ENCODE measurements at regions not wholly inside any gene's neighbourhood (a gene's known extent, or its start where the extent isn't known, plus 50 kb on each side); places are given as distances from the start of the nearest gene placed in this dataset.

- CTCF ChIA-PET: no interaction called here
- POLR2A ChIA-PET: no interaction called here
- Histone ChIP-seq H3K27ac (ENCODE audit: low read length) (no peak overlapping the region), H3K4me3 (ENCODE audit: low read depth in 2 of 2, low read length in 2 of 2) (no peak overlapping the region), H3K4me1 (ENCODE audit: control insufficient read depth, insufficient read depth, low read length) (no peaks in the 10 kb centered on the region), H3K9me3 (ENCODE audit: control insufficient read depth, insufficient read depth, low read depth, low read length) (no peaks in the 10 kb centered on the region), H3K27me3 (ENCODE audit: control insufficient read depth, insufficient read depth, low read length) (no peaks in the 10 kb centered on the region; the same call in 1 of the 2 replicates), H3K36me3 (ENCODE audit: control insufficient read depth, insufficient read depth, low read length) (no peaks in the 10 kb centered on the region)
- TF ChIP-seq REST (IDR thresholded peaks at IDR 0.05; ENCODE audit: insufficient read depth in 1 of 2, low read depth in 2 of 2, low read length in 1 of 2) (no peak), TCF7L2 (IDR thresholded peaks at IDR 0.05; ENCODE audit: low read depth, low read length) (no peak), POLR2AphosphoS5 (IDR thresholded peaks at IDR 0.05; ENCODE audit: low read depth, low read length) (no peak)
- TF ChIP-seq, protein P1, sequence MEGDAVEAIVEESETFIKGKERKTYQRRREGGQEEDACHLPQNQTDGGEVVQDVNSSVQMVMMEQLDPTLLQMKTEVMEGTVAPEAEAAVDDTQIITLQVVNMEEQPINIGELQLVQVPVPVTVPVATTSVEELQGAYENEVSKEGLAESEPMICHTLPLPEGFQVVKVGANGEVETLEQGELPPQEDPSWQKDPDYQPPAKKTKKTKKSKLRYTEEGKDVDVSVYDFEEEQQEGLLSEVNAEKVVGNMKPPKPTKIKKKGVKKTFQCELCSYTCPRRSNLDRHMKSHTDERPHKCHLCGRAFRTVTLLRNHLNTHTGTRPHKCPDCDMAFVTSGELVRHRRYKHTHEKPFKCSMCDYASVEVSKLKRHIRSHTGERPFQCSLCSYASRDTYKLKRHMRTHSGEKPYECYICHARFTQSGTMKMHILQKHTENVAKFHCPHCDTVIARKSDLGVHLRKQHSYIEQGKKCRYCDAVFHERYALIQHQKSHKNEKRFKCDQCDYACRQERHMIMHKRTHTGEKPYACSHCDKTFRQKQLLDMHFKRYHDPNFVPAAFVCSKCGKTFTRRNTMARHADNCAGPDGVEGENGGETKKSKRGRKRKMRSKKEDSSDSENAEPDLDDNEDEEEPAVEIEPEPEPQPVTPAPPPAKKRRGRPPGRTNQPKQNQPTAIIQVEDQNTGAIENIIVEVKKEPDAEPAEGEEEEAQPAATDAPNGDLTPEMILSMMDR (IDR thresholded peaks at IDR 0.05): no peak
- no TSS peak for BruUV-seq (replicated peaks)
- ATAC-seq (no peak), DNase-seq (ENCODE audit: low read depth, low spot score) (no peak)
- intact Hi-C loops (cut with micrococcal nuclease; ENCODE audit: unreplicated experiment) (no loop called here), in situ Hi-C loops (cut with HindIII; ENCODE audit: low pct_unique_long_range_greater_than_20kb, low sequenced_read_pairs) (no loop called here)
Observed at GRCh38 chr22:48923165-48923865, 904.4 kb downstream of the BRD1 start.

- no peaks in the 10 kb centered on the region for H3K9me3 ChIP-seq (ENCODE audit: control insufficient read depth, insufficient read depth, low read depth, low read length)
- no peaks in the 10 kb centered on the region for H3K4me1 ChIP-seq (ENCODE audit: control insufficient read depth, insufficient read depth, low read length)
- TF ChIP-seq SIN3A (IDR thresholded peaks at IDR 0.05; ENCODE audit: borderline replicate concordance, insufficient read depth, low read depth, low read length): no peak
- no peak for TF ChIP-seq POLR2AphosphoS5 (IDR thresholded peaks at IDR 0.05; ENCODE audit: low read depth, low read length)
- no peak for TF ChIP-seq TCF7L2 (IDR thresholded peaks at IDR 0.05; ENCODE audit: low read depth, low read length)
- TF ChIP-seq REST (IDR thresholded peaks at IDR 0.05; ENCODE audit: insufficient read depth in 1 of 2, low read depth in 2 of 2, low read length in 1 of 2): no peak
- TF ChIP-seq, protein P1 (IDR thresholded peaks at IDR 0.05): no peak
- H3K27ac ChIP-seq (ENCODE audit: low read length): no peak overlapping the region
- no peak overlapping the region for H3K4me3 ChIP-seq (ENCODE audit: low read depth in 2 of 2, low read length in 2 of 2)
- BruUV-seq (replicated peaks): no TSS peak
- POLR2A ChIA-PET: no interaction called here
- ATAC-seq (no peak), DNase-seq (ENCODE audit: low read depth, low spot score) (no peak)
- in situ Hi-C loops (cut with HindIII; ENCODE audit: low pct_unique_long_range_greater_than_20kb, low sequenced_read_pairs): no loop called here
- H3K27me3 ChIP-seq (ENCODE audit: control insufficient read depth, insufficient read depth, low read length): no peaks in the 10 kb centered on the region
- intact Hi-C loops (cut with micrococcal nuclease; ENCODE audit: unreplicated experiment): no loop called here
- H3K36me3 ChIP-seq (ENCODE audit: control insufficient read depth, insufficient read depth, low read length): no peaks in the 10 kb centered on the region
- CTCF ChIA-PET: no interaction called here
Observed at GRCh38 chr22:48921411-48921903, 906.2 kb downstream of the BRD1 start.

Measured in Panc1 (cell line).